Epidermal melanocyte (primary cell): ENCODE measurements at regions not wholly inside any gene's neighbourhood (a gene's known extent, or its start where the extent isn't known, plus 50 kb on each side); places are given as distances from the start of the nearest gene placed in this dataset.

ENCODE experiments used
- DNase-seq: peaks from one replicate; pipeline ENCODE4 v3.0.0; 2011; ENCODE audit warnings: low spot score; ENCODE audit not compliant: insufficient read length

GRCh38 chr16:65869261-65869660 is 497.2 kb upstream of the CDH5 start:
- no peak for DNase-seq

DNA sequence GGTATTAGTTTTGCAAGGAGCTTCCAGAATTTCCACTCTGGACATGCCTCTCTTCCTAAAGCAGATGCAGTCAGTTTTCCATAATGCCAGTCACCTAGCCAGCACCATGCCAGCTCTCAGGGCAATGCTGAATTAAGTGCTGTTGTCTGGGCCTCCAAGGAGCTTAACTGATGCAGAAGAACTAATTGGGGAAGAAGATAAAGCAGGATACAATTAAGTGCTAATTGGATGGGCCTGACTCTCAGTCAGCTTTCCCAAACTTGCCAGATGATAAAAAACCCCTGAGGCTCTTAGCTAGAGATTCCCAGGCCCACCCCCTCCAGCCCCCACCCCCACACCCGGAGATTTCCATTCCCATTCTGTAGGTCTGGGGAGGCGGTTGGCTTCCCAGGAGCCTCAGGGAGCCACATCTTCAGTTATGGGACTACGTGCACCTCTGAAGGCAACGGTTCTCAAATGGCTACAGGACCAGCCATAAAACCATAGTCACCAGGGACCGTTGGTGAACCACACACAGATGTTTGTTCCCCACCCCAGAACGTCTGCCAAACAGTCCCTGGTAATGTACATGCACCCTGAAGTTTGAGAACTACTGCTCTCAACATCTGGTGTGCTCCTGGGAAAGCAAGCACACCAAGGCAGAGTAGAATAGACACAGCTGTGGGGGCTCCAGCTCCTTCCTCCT is 499.1 kb upstream of the CDH5 start:
- DNase-seq = no peak

DNA sequence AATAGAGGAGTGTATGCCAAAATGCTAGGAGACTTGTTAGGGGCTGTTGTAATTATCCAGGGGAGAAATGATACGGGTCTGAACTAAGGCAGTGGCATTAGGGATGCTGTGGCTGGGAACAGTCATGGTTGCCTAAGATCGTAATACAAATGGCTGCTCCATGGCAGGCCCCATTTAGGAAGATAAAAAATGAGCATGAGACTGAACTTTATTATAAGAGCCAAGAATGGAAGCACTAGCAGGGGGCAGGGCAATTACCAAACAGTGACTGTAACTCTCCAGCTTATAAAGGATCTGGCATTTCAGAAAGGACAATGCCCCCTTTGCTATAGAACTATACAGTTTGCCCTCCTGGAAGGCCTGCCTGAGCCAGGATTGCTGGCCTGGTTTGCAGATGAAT is 503.3 kb upstream of the CDH5 start:
- no peak for DNase-seq

DNA sequence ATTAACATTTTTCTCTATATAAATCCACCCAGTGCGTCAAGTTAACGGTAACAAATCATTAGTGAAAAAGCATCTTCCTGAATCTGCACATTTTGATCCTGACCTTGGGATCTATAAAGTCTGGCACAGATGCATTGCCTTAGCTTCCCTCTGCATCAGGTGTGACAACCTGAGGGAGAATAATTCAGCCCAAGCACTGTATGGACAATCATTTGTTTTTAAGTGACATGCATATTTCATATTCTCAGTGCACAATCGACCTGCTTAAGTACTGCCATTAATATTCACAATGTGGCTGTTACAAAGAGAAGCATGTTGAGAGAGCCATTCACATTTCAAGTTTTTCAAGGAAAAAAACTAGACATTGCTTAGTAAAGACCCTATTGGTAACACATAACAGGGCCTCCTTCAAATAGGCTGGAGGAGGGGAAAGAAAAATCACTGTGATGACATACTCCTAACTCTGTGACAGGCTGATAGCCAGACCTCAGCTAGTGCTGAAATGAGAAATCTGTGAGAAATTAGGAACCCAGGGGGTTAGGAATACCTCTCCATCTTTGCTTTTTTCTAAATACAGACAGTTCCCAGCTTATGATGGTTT is 505.3 kb upstream of the CDH5 start:
- DNase-seq = no peak

GRCh38 chr16:65855171-65856145 is 511.0 kb upstream of the CDH5 start:
- DNase-seq = no peak

DNA sequence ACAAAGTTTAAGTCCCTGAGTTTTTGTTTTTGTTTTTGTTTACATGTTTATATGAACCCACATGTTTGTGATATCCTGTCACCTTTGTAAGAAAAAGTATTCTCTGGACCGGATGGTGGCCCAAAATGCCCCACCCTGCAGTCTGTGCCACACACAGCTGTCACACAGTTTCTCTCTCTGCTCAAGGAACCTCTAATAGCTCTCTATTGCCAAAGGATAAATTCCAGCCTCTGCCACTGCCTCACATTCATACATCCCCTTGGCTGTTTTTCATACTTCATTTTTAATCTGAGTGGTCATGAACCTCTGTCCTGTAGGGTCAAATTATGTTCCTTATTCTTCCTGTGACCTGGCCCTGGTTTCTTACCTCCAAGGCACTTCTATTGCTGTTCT is 520.3 kb upstream of the CDH5 start:
- DNase-seq = no peak

DNA sequence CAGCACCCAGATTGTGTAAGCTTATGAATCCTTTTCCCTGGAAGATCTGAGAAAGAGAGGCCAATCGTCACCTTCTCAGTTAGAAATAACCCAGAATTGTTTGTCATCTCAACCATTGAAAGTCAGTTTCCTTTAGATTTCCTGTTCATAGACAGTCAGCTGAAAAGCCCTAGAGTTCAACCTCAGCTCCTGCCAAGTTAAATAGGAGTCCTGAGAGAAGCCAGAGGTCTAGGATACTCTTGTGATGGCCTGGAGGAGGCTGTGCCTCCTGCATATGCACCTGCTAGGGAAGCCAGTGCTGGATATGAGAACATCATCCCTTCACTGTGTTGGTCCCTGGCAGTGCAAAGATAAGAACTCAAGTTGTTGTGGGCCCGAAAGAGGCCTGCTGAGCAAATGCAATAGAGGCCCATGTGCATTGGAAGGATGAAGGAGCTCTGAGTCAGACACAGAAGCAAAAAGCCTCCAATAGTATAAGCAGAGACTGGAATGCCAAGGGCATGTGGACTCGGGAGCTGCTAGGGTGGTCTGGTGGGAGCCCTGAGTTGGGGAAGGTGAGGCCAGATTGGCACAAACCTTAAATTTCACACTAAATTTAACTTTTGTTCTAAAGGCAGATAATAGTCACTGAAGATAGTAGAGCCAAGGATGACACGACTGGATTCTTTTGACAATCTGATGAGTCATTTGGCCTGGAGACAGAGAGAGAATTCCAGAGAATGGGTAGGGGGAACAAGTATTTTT is 520.9 kb upstream of the CDH5 start:
- no peak for DNase-seq

DNA sequence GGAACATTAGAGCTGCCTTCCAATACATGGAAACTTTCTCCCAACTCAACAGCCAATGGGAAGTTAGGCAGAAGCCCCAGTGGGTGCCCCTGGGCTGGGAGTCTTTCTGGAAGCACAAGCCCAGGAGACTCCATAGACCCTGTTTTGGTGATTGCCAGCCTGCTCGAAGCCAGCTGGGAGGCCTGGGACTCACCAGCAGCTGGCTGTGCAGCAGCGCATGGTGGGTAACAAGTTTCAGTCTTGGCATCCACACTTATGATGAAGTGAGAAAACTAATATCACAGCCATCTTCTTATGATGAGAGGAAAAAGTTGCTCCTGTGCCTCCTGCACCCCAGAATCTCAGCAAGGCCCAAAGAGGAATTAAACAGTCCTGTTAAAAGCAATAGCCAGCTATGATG is 522.5 kb upstream of the CDH5 start:
- DNase-seq = no peak

- no peak for DNase-seq
Measured at GRCh38 chr16:65842067-65842466, 524.4 kb upstream of the CDH5 start.

GRCh38 chr16:65838001-65838400 is 528.5 kb upstream of the CDH5 start:
- no peak for DNase-seq

DNA sequence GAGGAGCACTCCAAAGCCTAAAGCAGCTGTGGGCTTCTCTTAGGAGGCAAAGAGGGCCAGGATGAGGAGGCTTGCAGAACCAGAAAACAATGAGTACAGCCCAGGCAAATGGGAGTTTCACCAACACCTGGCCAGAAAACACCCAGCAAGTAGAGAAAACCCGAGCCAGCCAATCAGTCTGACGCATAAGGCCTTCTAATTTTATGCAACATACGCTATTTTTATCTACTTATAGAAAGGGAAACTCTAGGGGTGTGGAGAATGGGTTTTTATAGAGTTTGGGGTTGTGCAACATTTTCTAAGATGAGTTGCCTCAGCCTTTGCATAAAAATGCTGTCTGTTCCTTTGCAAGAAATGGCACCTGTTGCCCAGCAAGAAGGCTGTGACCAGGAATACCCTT is 529.0 kb upstream of the CDH5 start:
- no peak for DNase-seq

- DNase-seq = no peak
Measured at GRCh38 chr16:65834688-65835087, 531.8 kb upstream of the CDH5 start.

DNA sequence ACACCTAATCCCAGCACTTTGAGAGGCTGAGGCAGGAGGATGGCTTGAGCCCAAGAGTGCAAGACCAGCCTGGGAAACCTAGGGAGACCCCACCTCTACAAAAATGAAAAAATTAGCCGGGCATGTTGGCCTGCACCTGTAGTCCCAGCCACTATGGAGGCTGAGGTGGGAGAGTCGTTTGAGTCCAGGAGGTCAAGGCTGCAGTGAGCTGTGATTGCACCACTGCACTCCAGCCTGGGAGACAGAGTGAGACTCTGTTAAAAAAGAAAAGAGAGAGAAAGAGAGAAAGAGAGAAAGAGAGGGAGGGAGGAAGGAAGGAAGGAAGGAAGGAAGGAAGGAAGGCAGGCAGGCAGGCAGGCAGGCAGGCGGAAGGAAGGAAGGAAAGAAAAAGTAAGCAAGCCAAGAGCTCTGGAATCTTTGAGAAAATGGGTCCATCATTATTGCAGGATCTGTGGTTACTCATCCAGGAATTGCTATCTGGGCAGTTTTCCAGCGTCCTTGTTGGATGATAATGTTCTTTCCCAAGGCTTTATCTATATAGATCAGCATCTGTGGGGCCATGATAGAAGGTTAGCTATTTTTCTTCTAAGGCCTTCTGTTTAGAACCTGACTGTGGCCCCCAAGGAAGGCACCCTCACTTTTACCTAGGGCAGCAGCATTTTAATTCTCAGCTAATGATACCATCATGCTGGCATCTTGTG is 533.2 kb upstream of the CDH5 start:
- DNase-seq = no peak

- no peak for DNase-seq
Measured at GRCh38 chr16:65832679-65833078, 533.8 kb upstream of the CDH5 start.

DNA sequence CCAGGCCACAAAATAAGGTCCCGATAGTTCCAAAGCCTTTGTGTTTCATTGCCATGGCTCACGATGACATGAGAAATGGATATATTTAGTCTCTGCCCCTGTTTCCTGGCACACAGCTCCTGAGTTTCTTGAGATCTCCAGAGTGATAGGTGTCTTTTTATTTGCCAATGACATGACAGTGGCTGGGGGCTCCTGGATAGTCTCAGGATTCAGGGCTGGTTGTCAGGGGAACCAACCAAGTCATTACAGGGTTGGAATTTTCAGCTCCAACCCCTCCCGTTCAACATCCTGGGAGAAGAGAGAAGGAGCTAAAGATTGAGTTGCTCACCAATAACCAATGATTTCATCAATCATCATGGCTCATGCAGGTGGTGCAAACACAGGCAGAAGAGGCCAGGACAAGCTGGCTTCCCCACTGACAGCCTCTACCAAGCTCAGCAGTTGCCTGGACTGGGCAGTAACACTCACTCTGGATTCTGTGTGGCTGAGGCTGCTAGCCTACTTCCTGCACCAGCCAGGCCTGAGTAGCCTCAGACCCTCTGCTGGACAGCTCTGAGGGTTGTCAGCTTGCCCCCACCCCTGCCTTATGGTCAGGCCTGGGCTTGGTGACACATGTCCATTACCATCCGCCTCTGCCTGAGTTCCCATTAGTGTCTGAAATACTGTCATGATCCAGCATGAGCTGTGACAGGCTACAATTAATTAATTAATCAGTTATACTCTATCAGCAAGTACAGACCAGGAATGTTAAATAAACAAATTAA is 534.4 kb upstream of the CDH5 start:
- DNase-seq = no peak

DNA sequence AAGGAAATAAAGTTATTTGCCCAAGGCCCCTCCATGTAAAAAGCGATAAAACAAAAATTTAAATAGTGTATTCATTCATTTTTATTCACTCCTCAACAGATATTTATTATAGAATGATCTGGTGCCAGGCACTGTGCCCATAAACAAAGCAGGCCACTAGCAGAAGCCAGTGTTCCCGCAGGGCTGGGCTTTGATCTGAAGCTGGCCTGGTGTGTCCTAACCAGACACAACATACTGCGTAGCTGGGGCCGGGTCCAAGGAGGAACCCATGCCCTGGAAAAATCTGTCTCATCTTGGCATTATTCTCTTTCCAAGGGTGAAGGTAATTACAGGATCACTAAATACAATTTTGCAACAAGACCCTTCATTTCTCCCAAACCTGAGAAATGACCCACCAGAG is 537.4 kb upstream of the CDH5 start:
- no peak for DNase-seq

- DNase-seq = no peak
Measured at GRCh38 chr16:65828296-65828695, 538.2 kb upstream of the CDH5 start.

DNA sequence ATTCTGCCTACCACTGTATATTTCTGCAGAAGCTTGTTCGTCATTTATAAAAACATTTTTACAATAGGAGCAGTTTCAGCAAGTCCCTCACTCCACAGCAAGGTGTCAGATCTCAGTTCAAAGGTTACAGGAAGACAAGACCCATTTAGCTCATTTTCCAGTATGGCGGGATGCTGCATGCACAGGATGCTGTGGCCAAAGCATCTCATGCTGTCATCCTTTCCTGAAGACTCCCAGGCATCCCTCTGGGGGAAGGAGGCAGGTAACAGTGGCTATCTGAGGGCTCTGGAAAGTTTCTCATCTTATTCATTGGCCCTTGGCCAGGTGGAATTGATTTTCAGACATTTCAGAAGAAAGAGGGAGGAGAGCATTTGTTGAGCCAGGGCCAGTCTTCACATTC is 539.3 kb upstream of the CDH5 start:
- DNase-seq = no peak

GRCh38 chr16:65825191-65825856 is 541.2 kb upstream of the CDH5 start:
- no peak for DNase-seq

DNA sequence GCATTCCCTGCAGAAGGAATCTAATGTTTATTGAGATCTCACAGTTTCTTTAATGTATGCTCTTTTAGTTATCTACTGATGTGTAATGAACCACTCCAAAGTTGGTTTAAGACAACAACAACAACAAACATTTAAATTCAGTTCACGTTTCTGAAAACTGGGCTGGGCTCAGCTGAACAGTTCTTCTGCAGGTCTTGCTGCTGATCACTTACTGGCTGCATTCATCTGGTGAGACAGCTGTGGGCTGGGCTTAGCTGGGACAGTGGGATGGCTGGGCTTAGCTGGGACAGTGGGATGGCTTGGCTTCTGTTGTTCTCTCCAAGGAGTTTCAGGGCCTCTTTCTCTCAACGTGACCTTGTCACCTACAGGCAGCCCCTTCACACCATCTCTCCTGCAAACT is 544.3 kb upstream of the CDH5 start:
- no peak for DNase-seq
